Vagina (tissue), 2 donors: ENCODE measurements at regions not wholly inside any gene's neighbourhood (a gene's known extent, or its start where the extent isn't known, plus 50 kb on each side); places are given as distances from the start of the nearest gene placed in this dataset.

Source experiments
- CTCF ChIP-seq, 3 experiments: fragments of 450-650 bp in 2 of 3; fragments of 200-600 bp in 1 of 3; sonication (generic) in 1 of 3; IDR thresholded peaks; one replicate each; pipeline ENCODE4 v1.5.1; 2017 to 2019; ENCODE audit warnings: antibody characterized with exemption in 3 of 3, mild to moderate bottlenecking in 2 of 3, moderate library complexity in 2 of 3
- POLR2A ChIP-seq, 2 donors: fragments of 450-650 bp; IDR thresholded peaks; one replicate each; pipeline ENCODE4 v1.6.1; 2017; ENCODE audit warnings: antibody characterized with exemption in 2 of 2, mild to moderate bottlenecking in 2 of 2, moderate library complexity in 2 of 2

GRCh38 chr5:103706939-103707682 is 144.5 kb upstream of the NUDT12 start:
- TF ChIP-seq CTCF (IDR thresholded peaks at IDR 0.05) = no peak
- TF ChIP-seq POLR2A (IDR thresholded peaks at IDR 0.05) = no peak
